Peyer's patch (tissue), 4 donors: ENCODE measurements at regions not wholly inside any gene's neighbourhood (a gene's known extent, or its start where the extent isn't known, plus 50 kb on each side); places are given as distances from the start of the nearest gene placed in this dataset.
"Not testable (repeated sequence)": the region's sequence is repeated elsewhere in the genome, so short reads cannot be mapped to it uniquely, and the experiment has no call there.

Source experiments
- DNase-seq, 3 donors: peaks; one replicate each; pipeline ENCODE4 v3.0.0-alpha.2; 2017 to 2019
- H3K27ac ChIP-seq, 4 donors: fragments of 200-600 bp; sonication (generic); one replicate each; pipeline ENCODE4 v1.5.1; 2016 to 2019
- H3K27me3 ChIP-seq, 2 donors: fragments of 200-600 bp; sonication (generic); one replicate each; pipeline ENCODE4 v1.5.1; 2019
- H3K36me3 ChIP-seq, 3 donors: fragments of 200-600 bp; sonication (generic); one replicate each; pipeline ENCODE4 v1.5.1; 2016 to 2019
- H3K4me1 ChIP-seq, 4 donors: fragments of 200-600 bp; sonication (generic); one replicate each; pipeline ENCODE4 v1.5.1; 2016 to 2019
- H3K4me3 ChIP-seq, 4 donors: fragments of 200-600 bp; sonication (generic); 1 replicate in 3 of 4; 2 replicates in 1 of 4; pipeline ENCODE4 v1.5.1; 2016 to 2019; ENCODE audit warnings: mild to moderate bottlenecking in 1 of 4
- H3K9me3 ChIP-seq, 4 donors: fragments of 200-600 bp; sonication (generic); one replicate each; pipeline ENCODE4 v1.5.1; 2016 to 2019; ENCODE audit warnings: mild to moderate bottlenecking in 1 of 4
- CTCF ChIP-seq, 6 experiments: fragments of 450-650 bp in 4 of 6; fragments of 200-600 bp in 2 of 6; sonication (generic) in 1 of 6; IDR thresholded peaks; one replicate each; pipeline ENCODE4 v1.5.1; 2017 to 2019; ENCODE audit warnings: antibody characterized with exemption in 6 of 6, mild to moderate bottlenecking in 3 of 6, moderate library complexity in 1 of 6
- POLR2A ChIP-seq, 2 donors: fragments of 450-650 bp; IDR thresholded peaks; one replicate each; pipeline ENCODE4 v1.5.1; 2017; ENCODE audit warnings: antibody characterized with exemption in 2 of 2, mild to moderate bottlenecking in 2 of 2, moderate library complexity in 2 of 2

GRCh38 chr6:51199105-51199552, 380.5 kb downstream of the TFAP2B start:
- DNase-seq: no peak
- Histone ChIP-seq H3K9me3 (no peaks in the 10 kb centered on the region), H3K27ac (no peak overlapping the region), H3K36me3 (no peaks in the 10 kb centered on the region), H3K27me3 (no peaks in the 10 kb centered on the region), H3K4me1 (no peaks in the 10 kb centered on the region), H3K4me3 (no peak overlapping the region)
- TF ChIP-seq CTCF (IDR thresholded peaks at IDR 0.05) (no peak), POLR2A (IDR thresholded peaks at IDR 0.05) (no peak)

DNA sequence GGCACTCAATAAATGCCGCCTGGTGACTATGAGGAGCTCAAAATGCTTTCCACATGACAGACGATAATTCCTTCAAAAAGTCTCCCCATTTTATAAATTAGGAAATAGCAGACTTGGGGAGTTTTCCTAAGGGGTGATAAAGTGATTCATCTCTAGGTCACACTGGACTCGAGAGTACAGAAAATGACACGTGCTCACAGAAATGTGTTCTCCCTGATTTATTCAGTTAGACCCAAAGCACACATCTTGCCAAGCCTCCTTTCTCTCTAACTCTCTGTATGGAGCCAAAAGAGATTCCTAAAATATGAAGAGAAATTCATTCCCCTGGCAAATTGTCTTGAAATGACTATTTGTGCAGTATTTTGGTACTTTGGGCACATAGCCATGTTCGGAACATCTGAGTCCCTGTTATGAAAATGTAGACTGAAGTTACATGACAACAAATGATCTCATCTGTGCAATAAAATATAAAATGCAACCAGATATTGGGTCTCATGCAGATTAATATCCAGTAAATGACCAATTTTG, 381.1 kb downstream of the TFAP2B start:
- no peaks in the 10 kb centered on the region for H3K4me1 ChIP-seq
- no peaks in the 10 kb centered on the region for H3K27me3 ChIP-seq
- TF ChIP-seq CTCF (IDR thresholded peaks at IDR 0.05) (no peak), POLR2A (IDR thresholded peaks at IDR 0.05) (no peak)
- H3K9me3 ChIP-seq: no peaks in the 10 kb centered on the region
- no peaks in the 10 kb centered on the region for H3K36me3 ChIP-seq
- no peak overlapping the region for H3K4me3 ChIP-seq
- H3K27ac ChIP-seq: no peak overlapping the region
- no peak for DNase-seq

DNA sequence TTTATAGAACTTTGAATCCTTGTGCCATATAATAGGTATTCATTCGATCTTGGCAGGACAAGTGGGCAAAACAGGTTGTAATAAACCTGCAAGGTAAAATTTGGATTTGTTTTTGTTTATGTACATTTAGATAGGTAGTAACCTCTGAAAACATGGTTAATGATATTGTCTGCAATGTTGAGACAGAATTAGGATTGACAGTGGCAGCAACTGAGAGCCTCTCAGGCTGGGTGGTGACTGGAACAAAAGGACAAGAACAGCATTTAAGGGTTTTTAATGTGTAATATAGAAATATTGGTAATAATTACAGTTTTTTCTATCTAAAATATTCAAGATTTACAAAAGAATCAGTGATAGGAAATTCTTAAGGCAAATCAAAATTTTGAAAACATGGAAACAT, 382.0 kb downstream of the TFAP2B start:
- Histone ChIP-seq H3K4me1 (no peaks in the 10 kb centered on the region), H3K9me3 (no peaks in the 10 kb centered on the region), H3K36me3 (no peaks in the 10 kb centered on the region), H3K27ac (no peak overlapping the region), H3K4me3 (no peak overlapping the region), H3K27me3 (no peaks in the 10 kb centered on the region)
- DNase-seq: no peak
- TF ChIP-seq CTCF (IDR thresholded peaks at IDR 0.05): no peak
- no peak for TF ChIP-seq POLR2A (IDR thresholded peaks at IDR 0.05)

DNA sequence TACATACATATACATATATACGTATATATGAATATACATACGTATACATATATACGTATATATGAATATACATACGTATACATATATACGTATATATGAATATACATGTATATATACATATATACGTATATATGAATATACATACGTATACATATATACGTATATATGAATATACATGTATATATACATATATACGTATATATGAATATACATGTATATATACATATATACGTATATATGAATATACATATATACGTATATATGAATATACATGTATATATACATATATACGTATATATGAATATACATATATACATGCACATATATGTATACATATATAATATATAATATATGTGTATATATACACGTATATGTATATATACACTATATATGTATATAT, 384.0 kb downstream of the TFAP2B start:
- H3K27ac ChIP-seq, H3K4me3 ChIP-seq, DNase-seq, H3K27me3 ChIP-seq, H3K9me3 ChIP-seq, H3K4me1 ChIP-seq, H3K36me3 ChIP-seq: not testable (repeated sequence)

- no peaks in the 10 kb centered on the region for H3K27me3 ChIP-seq
- H3K36me3 ChIP-seq: no peaks in the 10 kb centered on the region
- no peak for TF ChIP-seq CTCF (IDR thresholded peaks at IDR 0.05)
- TF ChIP-seq POLR2A (IDR thresholded peaks at IDR 0.05): no peak
- H3K4me3 ChIP-seq: no peak overlapping the region
- H3K27ac ChIP-seq: no peak overlapping the region
- DNase-seq: no peak
- H3K9me3 ChIP-seq: no peaks in the 10 kb centered on the region
- no peaks in the 10 kb centered on the region for H3K4me1 ChIP-seq
Measured at GRCh38 chr6:51203504-51203903, 384.8 kb downstream of the TFAP2B start.

DNA sequence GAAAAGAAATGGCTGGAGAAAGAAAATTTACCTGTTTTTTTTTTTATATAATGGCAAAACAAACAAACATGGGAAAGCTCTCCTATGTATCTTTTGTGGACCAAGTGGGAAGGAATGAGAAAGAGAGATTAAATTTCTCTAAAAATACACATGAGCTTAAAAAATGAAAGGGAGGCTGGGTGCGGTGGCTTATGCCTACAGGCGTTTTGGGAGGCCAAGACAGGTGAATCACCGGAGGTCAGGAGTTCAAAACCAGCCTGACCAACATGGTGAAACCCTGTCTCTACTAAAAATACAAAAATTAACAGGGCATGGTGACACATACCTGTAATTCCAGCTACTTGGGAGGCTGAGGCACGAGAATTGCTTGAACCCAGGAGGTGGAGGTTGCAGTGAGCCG, 388.0 kb downstream of the TFAP2B start:
- not testable (repeated sequence) for H3K9me3 ChIP-seq, H3K4me3 ChIP-seq, H3K27ac ChIP-seq, H3K27me3 ChIP-seq, H3K36me3 ChIP-seq, DNase-seq, H3K4me1 ChIP-seq

- Histone ChIP-seq H3K4me1 (no peaks in the 10 kb centered on the region), H3K9me3 (no peaks in the 10 kb centered on the region), H3K36me3 (no peaks in the 10 kb centered on the region), H3K4me3 (no peak overlapping the region), H3K27me3 (no peaks in the 10 kb centered on the region), H3K27ac (no peak overlapping the region)
- TF ChIP-seq CTCF (IDR thresholded peaks at IDR 0.05) (no peak), POLR2A (IDR thresholded peaks at IDR 0.05) (no peak)
- DNase-seq: no peak
Measured at GRCh38 chr6:51209651-51210050, 391.0 kb downstream of the TFAP2B start.
